Hepatocyte (in vitro differentiated cells): ENCODE measurements at regions not wholly inside any gene's neighbourhood (a gene's known extent, or its start where the extent isn't known, plus 50 kb on each side); places are given as distances from the start of the nearest gene placed in this dataset.

ENCODE experiments used
- DNase-seq: peaks from one replicate; pipeline ENCODE4 v3.0.0-alpha.2; 2016; ENCODE audit warnings: low spot score
- H2AFZ ChIP-seq: fragments of 200-600 bp; sonication (generic); 2 replicates; pipeline ENCODE4 v1.6.0; 2016; ENCODE audit warnings: antibody characterized with exemption, mild to moderate bottlenecking
- H3K27ac ChIP-seq: fragments of 200-600 bp; sonication (generic); 2 replicates; pipeline ENCODE4 v1.5.1; 2016; ENCODE audit warnings: mild to moderate bottlenecking
- H3K27me3 ChIP-seq: fragments of 200-600 bp; sonication (generic); 2 replicates; pipeline ENCODE4 v1.6.1; 2016
- H3K36me3 ChIP-seq: fragments of 200-600 bp; sonication (generic); replicated peaks from 2 replicates; pipeline ENCODE4 v1.5.1; 2016; ENCODE audit warnings: low read depth; ENCODE audit not compliant: insufficient read depth
- H3K4me1 ChIP-seq: fragments of 200-600 bp; sonication (generic); 2 replicates; pipeline ENCODE4 v1.5.1; 2016; ENCODE audit warnings: mild to moderate bottlenecking, moderate library complexity; ENCODE audit not compliant: insufficient read depth
- H3K4me2 ChIP-seq: fragments of 200-600 bp; sonication (generic); 2 replicates; pipeline ENCODE4 v1.6.0; 2016
- H3K4me3 ChIP-seq: fragments of 200-600 bp; sonication (generic); 2 replicates; pipeline ENCODE4 v1.5.1; 2016; ENCODE audit warnings: mild to moderate bottlenecking
- H3K79me2 ChIP-seq: fragments of 200-600 bp; sonication (generic); 2 replicates; pipeline ENCODE4 v1.6.0; 2017; ENCODE audit warnings: mild to moderate bottlenecking
- H3K9me2 ChIP-seq: fragments of 200-600 bp; sonication (generic); replicated peaks from 2 replicates; pipeline ENCODE4 v1.6.0; 2017; ENCODE audit warnings: mild to moderate bottlenecking; ENCODE audit not compliant: insufficient read depth
- H3K9me3 ChIP-seq: fragments of 200-600 bp; sonication (generic); 2 replicates; pipeline ENCODE4 v1.5.1; 2016; ENCODE audit warnings: low read depth, mild to moderate bottlenecking
- H4K20me1 ChIP-seq: fragments of 200-600 bp; sonication (generic); 2 replicates; pipeline ENCODE4 v1.6.0; 2016; ENCODE audit warnings: mild to moderate bottlenecking; ENCODE audit not compliant: insufficient read depth, poor library complexity, severe bottlenecking
- CTCF ChIP-seq: fragments of 200-600 bp; sonication (generic); IDR thresholded peaks from 2 replicates; pipeline ENCODE4 v1.5.1; 2016; ENCODE audit warnings: antibody characterized with exemption, mild to moderate bottlenecking; ENCODE audit not compliant: poor library complexity
- EZH2 ChIP-seq: fragments of 200-600 bp; sonication (generic); IDR thresholded peaks from 2 replicates; pipeline ENCODE4 v1.6.1; 2016; ENCODE audit warnings: antibody characterized with exemption, mild to moderate bottlenecking, borderline replicate concordance
- EZH2phosphoT487 ChIP-seq: fragments of 200-600 bp; sonication (generic); IDR thresholded peaks from one replicate; pipeline ENCODE4 v1.6.1; 2018; ENCODE audit warnings: antibody characterized with exemption, mild to moderate bottlenecking, low read depth, moderate library complexity; ENCODE audit not compliant: unreplicated experiment, severe bottlenecking
- WGBS: methylation state at CpG from one replicate; pipeline ENCODE4 v1.1.6; 2016; ENCODE audit warnings: low lambda C conversion rate; ENCODE audit errors: missing lambda C conversion rate; 5-methylcytosine and 5-hydroxymethylcytosine counted together

DNA sequence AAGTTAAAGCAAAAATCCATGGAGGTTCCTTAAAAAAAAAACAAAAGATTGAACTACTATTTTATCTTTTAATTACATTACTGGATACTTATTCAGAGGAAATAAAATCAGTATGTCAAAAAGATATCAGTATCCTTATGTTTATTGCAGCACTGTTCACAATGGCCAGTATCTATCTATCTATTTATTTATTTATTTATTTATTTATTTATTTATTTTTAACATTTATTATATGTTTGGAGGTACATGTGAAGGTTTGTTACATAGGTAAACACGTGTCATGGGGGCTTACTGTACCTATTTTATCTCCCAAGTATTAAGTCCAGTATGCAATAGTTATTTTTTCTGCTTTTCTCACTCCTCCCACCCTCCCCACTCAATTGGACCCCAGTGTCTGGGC is 881.1 kb upstream of the POU3F4 start:
- TF ChIP-seq EZH2phosphoT487 (no peak), CTCF (no peak)
- Histone ChIP-seq H4K20me1 (no peaks in the 10 kb centered on the region), H3K27ac (no peak overlapping the region), H3K9me2 (no peaks in the 10 kb centered on the region), H3K4me1 (no peaks in the 10 kb centered on the region), H3K27me3 (no peaks in the 10 kb centered on the region), H3K4me2 (no peak overlapping the region), H3K4me3 (no peak overlapping the region), H3K36me3 (no peaks in the 10 kb centered on the region), H3K9me3 (no peaks in the 10 kb centered on the region), H2AFZ (no peak overlapping the region), H3K79me2 (no peaks in the 10 kb centered on the region)
- 25% methylated on average over 1 of the region's 1 CpG for WGBS
- no peak for DNase-seq

DNA sequence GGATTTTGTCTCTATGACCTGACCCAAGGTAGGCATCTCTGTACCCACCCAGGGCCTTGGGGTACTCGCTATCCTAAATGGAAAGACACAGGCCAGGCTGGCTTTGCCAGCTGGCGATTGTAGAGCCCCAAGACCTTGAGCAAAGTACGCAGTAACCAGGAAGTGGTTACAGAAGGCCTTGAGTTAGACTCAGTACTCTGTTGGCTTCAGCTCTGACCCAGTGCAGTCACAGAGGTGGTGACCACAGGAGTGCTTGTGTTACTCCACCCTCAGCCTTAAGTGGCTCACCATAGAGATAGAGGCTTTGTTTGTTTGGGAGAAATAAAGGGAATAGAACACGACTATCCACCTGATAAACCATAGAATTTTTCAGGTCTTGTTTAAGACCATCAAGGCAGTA is 880.5 kb upstream of the POU3F4 start:
- WGBS, result 67% methylated on average over 4 of the region's 4 CpGs
- no peaks in the 10 kb centered on the region for H3K27me3 ChIP-seq
- H3K9me2 ChIP-seq, result no peaks in the 10 kb centered on the region
- no peak overlapping the region for H3K27ac ChIP-seq
- H4K20me1 ChIP-seq, result no peaks in the 10 kb centered on the region
- DNase-seq, result no peak
- H3K4me1 ChIP-seq, result no peaks in the 10 kb centered on the region
- TF ChIP-seq EZH2 (no peak), CTCF (no peak), EZH2phosphoT487 (no peak)
- H3K36me3 ChIP-seq, result no peaks in the 10 kb centered on the region
- no peaks in the 10 kb centered on the region for H3K79me2 ChIP-seq
- H3K4me3 ChIP-seq, result no peak overlapping the region
- H3K9me3 ChIP-seq, result no peaks in the 10 kb centered on the region
- H3K4me2 ChIP-seq, result no peak overlapping the region
- no peak overlapping the region for H2AFZ ChIP-seq

GRCh38 chrX:82648062-82648461 is 860.0 kb upstream of the POU3F4 start:
- H3K4me3 ChIP-seq, result no peak overlapping the region
- H3K27me3 ChIP-seq, result no peaks in the 10 kb centered on the region
- H3K9me2 ChIP-seq, result no peaks in the 10 kb centered on the region
- H3K4me1 ChIP-seq, result no peaks in the 10 kb centered on the region
- H3K36me3 ChIP-seq, result no peaks in the 10 kb centered on the region
- H3K27ac ChIP-seq, result no peak overlapping the region
- no peak overlapping the region for H2AFZ ChIP-seq
- H3K9me3 ChIP-seq, result no peaks in the 10 kb centered on the region
- DNase-seq, result no peak
- WGBS, result 80% methylated on average over 2 of the region's 2 CpGs
- H4K20me1 ChIP-seq, result no peaks in the 10 kb centered on the region
- no peaks in the 10 kb centered on the region for H3K79me2 ChIP-seq
- TF ChIP-seq CTCF (peak; percentile 21), EZH2 (no peak)
- H3K4me2 ChIP-seq, result no peak overlapping the region

DNA sequence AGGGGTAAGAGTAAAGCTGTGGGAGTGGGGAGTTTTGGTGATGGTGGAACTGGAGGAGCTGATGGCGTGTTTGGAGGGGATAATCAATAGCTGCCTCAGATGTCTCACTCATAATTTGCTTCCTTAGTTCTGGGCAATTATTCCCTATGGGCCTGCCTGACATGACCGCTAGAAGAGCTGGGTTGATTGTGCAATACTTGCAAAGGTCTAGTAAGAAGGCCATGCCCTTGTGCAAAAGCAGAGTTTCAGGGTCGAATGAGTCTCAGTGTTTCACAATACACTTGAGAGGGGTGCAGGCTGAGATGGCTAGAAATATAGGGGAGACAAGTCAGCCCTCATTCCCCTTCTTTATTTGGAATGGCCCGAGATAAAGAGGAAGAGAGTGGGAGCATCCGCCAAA is 858.4 kb upstream of the POU3F4 start:
- no peak overlapping the region for H2AFZ ChIP-seq
- no peaks in the 10 kb centered on the region for H3K79me2 ChIP-seq
- H4K20me1 ChIP-seq, result no peaks in the 10 kb centered on the region
- no peak overlapping the region for H3K4me2 ChIP-seq
- no peak overlapping the region for H3K4me3 ChIP-seq
- no peak overlapping the region for H3K27ac ChIP-seq
- no peaks in the 10 kb centered on the region for H3K36me3 ChIP-seq
- no peaks in the 10 kb centered on the region for H3K9me3 ChIP-seq
- DNase-seq, result no peak
- H3K4me1 ChIP-seq, result no peaks in the 10 kb centered on the region
- H3K9me2 ChIP-seq, result no peaks in the 10 kb centered on the region
- no peaks in the 10 kb centered on the region for H3K27me3 ChIP-seq
- WGBS, result 66% methylated on average over 5 of the region's 5 CpGs
- TF ChIP-seq CTCF, result no peak
